GM12892 (cell line): ENCODE measurements at regions not wholly inside any gene's neighbourhood (a gene's known extent, or its start where the extent isn't known, plus 50 kb on each side); places are given as distances from the start of the nearest gene placed in this dataset.
"Not testable (repeated sequence)": the region's sequence is repeated elsewhere in the genome, so short reads cannot be mapped to it uniquely, and the experiment has no call there.

ENCODE experiments used
- POLR2A ChIP-seq: IDR thresholded peaks from 2 replicates; pipeline ENCODE4 v1.6.1; 2011; ENCODE audit warnings: low read depth, low read length, control low read depth
- TAF1 ChIP-seq: IDR thresholded peaks from 2 replicates; pipeline ENCODE4 v1.6.1; 2011; ENCODE audit warnings: low read depth, mild to moderate bottlenecking, control low read depth, low read length, borderline replicate concordance

GRCh38 chr18:46241393-46241792 lies 137.2 kb downstream of the HAUS1 start:
- TF ChIP-seq POLR2A, TAF1: not testable (repeated sequence)
